ENCODE measurements at regions not wholly inside any gene's neighbourhood (a gene's known extent, or its start where the extent isn't known, plus 50 kb on each side); places are given as distances from the start of the nearest gene placed in this dataset.

GRCh38 chr4:96003951-96004740 is 164.3 kb downstream of the PDHA2 start:
- TF ChIP-seq CTCF (IDR thresholded peaks at IDR 0.05), result no peak
- no peak for TF ChIP-seq ZFX (IDR thresholded peaks at IDR 0.05; ENCODE audit: borderline replicate concordance)

Measured in 22Rv1 (cell line).